ENCODE measurements at regions not wholly inside any gene's neighbourhood (a gene's known extent, or its start where the extent isn't known, plus 50 kb on each side); places are given as distances from the start of the nearest gene placed in this dataset.
"Not testable (repeated sequence)": the region's sequence is repeated elsewhere in the genome, so short reads cannot be mapped to it uniquely, and the experiment has no call there.

- DNase-seq: peak; percentile 69
Measured at GRCh38 chr7:93739424-93739823, 151.1 kb downstream of the TFPI2 start.

- DNase-seq: no peak
Measured at GRCh38 chr7:93737953-93738352, 152.6 kb downstream of the TFPI2 start.

GRCh38 chr7:93736668-93737369, 153.7 kb downstream of the TFPI2 start:
- DNase-seq: no peak

GRCh38 chr7:93728292-93728691, 153.8 kb upstream of the CALCR start:
- DNase-seq: no peak

- no peak for DNase-seq
Measured at GRCh38 chr7:93725954-93726353, 151.4 kb upstream of the CALCR start.

- peak; percentile 33 for DNase-seq
Measured at GRCh38 chr7:93723424-93724124, 149.1 kb upstream of the CALCR start.

GRCh38 chr7:93720106-93720505, 145.6 kb upstream of the CALCR start:
- no peak for DNase-seq

- DNase-seq: peak; percentile 84
Measured at GRCh38 chr7:93719546-93719945, 145.0 kb upstream of the CALCR start.

GRCh38 chr7:93717217-93717900, 142.8 kb upstream of the CALCR start:
- DNase-seq: no peak

- peak; percentile 87 for DNase-seq
Measured at GRCh38 chr7:93715234-93715633, 140.7 kb upstream of the CALCR start.

GRCh38 chr7:93711926-93712325, 137.4 kb upstream of the CALCR start:
- DNase-seq: no peak

GRCh38 chr7:93708255-93708654, 133.7 kb upstream of the CALCR start:
- not testable (repeated sequence) for DNase-seq

GRCh38 chr7:93707249-93707648, 132.7 kb upstream of the CALCR start:
- DNase-seq: no peak

- DNase-seq: not testable (repeated sequence)
Measured at GRCh38 chr7:93706162-93706561, 131.6 kb upstream of the CALCR start.

- DNase-seq: no peak
Measured at GRCh38 chr7:93704217-93704616, 129.7 kb upstream of the CALCR start.

- no peak for DNase-seq
Measured at GRCh38 chr7:93697901-93698300, 123.4 kb upstream of the CALCR start.

- no peak for DNase-seq
Measured at GRCh38 chr7:93693796-93694195, 119.3 kb upstream of the CALCR start.

- DNase-seq: no peak
Measured at GRCh38 chr7:93690021-93690420, 115.5 kb upstream of the CALCR start.

- DNase-seq: no peak
Measured at GRCh38 chr7:93678185-93678584, 103.7 kb upstream of the CALCR start.

GRCh38 chr7:93663561-93664299, 89.2 kb upstream of the CALCR start:
- no peak for DNase-seq

GRCh38 chr7:93658163-93658562, 83.6 kb upstream of the CALCR start:
- DNase-seq: not testable (repeated sequence)

GRCh38 chr7:93651603-93652159, 77.2 kb upstream of the CALCR start:
- no peak for DNase-seq

GRCh38 chr7:93646538-93646937, 72.0 kb upstream of the CALCR start:
- DNase-seq: no peak

Data from OCI-M1 (cell line).